Suprapubic skin (tissue), 4 donors: ENCODE measurements at regions not wholly inside any gene's neighbourhood (a gene's known extent, or its start where the extent isn't known, plus 50 kb on each side); places are given as distances from the start of the nearest gene placed in this dataset.

Experiments
- DNase-seq, 2 donors: peaks; one replicate each; pipeline ENCODE4 v3.0.0-alpha.2; 2019; ENCODE audit warnings: low spot score in 2 of 2
- H3K27ac ChIP-seq: fragments of 200-600 bp; sonication (generic); one replicate; pipeline ENCODE4 v1.5.1; 2019
- H3K27me3 ChIP-seq: fragments of 200-600 bp; sonication (generic); one replicate; pipeline ENCODE4 v1.5.1; 2019
- H3K36me3 ChIP-seq: fragments of 200-600 bp; sonication (generic); one replicate; pipeline ENCODE4 v1.5.1; 2019
- H3K4me1 ChIP-seq: fragments of 200-600 bp; sonication (generic); one replicate; pipeline ENCODE4 v1.5.1; 2019
- H3K4me3 ChIP-seq: fragments of 200-600 bp; sonication (generic); one replicate; pipeline ENCODE4 v1.5.1; 2019; ENCODE audit warnings: mild to moderate bottlenecking
- H3K9me3 ChIP-seq: fragments of 200-600 bp; sonication (generic); one replicate; pipeline ENCODE4 v1.5.1; 2019
- EP300 ChIP-seq: sonication (generic); formaldehyde crosslinking; IDR thresholded peaks from one replicate; pipeline ENCODE4 v1.6.1; 2017; ENCODE audit warnings: antibody characterized with exemption
- POLR2A ChIP-seq, 2 donors: fragments of 450-650 bp; IDR thresholded peaks; one replicate each; pipeline ENCODE4 v1.6.1; 2017; ENCODE audit warnings: antibody characterized with exemption in 2 of 2, mild to moderate bottlenecking in 2 of 2, moderate library complexity in 2 of 2
- POLR2AphosphoS5 ChIP-seq, 3 donors: sonication (generic); formaldehyde crosslinking; IDR thresholded peaks; one replicate each; pipeline ENCODE4 v1.6.1; 2017; ENCODE audit warnings: antibody characterized with exemption in 3 of 3
- WGBS: methylation state at CpG from one replicate; pipeline ENCODE4 v1.1.5; 2018; 5-methylcytosine and 5-hydroxymethylcytosine counted together
- TF ChIP-seq, protein P1 (sequence below), 2 donors: fragments of 200-600 bp in 1 of 2; fragments of 450-650 bp in 1 of 2; sonication (generic) in 1 of 2; IDR thresholded peaks; one replicate each; pipeline ENCODE4 v1.5.1; 2016 to 2019; ENCODE audit warnings: antibody characterized with exemption in 2 of 2, mild to moderate bottlenecking in 1 of 2, moderate library complexity in 1 of 2

DNA sequence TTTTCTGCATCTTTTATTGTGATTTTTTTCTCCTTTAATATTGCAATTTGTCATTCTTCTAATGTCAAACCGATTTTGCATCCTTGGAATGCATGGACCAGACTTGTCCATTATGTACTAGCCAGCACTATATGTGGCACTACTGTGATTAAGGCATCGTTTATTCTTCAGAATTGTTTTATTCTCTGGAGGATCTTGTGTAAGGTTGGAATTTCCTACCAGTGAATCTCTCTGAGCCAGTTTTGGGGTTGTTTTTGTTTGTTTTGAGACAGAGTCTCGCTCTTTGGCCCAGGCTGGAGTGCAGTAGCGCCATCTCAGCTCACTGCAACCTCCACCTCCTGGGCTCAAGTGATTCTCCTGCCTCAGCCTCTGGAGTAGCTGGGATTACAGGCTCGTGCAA lies 58.5 kb downstream of the IGLL5 start:
- Histone ChIP-seq H3K4me3 (no peak overlapping the region), H3K4me1 (no peaks in the 10 kb centered on the region), H3K9me3 (no peaks in the 10 kb centered on the region), H3K36me3 (no peaks in the 10 kb centered on the region), H3K27ac (no peak overlapping the region), H3K27me3 (peaks cover 6% of the 10 kb centered on the region)
- TF ChIP-seq, protein P1, sequence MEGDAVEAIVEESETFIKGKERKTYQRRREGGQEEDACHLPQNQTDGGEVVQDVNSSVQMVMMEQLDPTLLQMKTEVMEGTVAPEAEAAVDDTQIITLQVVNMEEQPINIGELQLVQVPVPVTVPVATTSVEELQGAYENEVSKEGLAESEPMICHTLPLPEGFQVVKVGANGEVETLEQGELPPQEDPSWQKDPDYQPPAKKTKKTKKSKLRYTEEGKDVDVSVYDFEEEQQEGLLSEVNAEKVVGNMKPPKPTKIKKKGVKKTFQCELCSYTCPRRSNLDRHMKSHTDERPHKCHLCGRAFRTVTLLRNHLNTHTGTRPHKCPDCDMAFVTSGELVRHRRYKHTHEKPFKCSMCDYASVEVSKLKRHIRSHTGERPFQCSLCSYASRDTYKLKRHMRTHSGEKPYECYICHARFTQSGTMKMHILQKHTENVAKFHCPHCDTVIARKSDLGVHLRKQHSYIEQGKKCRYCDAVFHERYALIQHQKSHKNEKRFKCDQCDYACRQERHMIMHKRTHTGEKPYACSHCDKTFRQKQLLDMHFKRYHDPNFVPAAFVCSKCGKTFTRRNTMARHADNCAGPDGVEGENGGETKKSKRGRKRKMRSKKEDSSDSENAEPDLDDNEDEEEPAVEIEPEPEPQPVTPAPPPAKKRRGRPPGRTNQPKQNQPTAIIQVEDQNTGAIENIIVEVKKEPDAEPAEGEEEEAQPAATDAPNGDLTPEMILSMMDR (IDR thresholded peaks at IDR 0.05) = no peak
- TF ChIP-seq POLR2AphosphoS5 (IDR thresholded peaks at IDR 0.05) (no peak), POLR2A (IDR thresholded peaks at IDR 0.05) (no peak), EP300 (no peak)
- peak in 1 of 2 donors; percentile 29 for DNase-seq
- WGBS = 78% methylated on average over 5 of the region's 5 CpGs

DNA sequence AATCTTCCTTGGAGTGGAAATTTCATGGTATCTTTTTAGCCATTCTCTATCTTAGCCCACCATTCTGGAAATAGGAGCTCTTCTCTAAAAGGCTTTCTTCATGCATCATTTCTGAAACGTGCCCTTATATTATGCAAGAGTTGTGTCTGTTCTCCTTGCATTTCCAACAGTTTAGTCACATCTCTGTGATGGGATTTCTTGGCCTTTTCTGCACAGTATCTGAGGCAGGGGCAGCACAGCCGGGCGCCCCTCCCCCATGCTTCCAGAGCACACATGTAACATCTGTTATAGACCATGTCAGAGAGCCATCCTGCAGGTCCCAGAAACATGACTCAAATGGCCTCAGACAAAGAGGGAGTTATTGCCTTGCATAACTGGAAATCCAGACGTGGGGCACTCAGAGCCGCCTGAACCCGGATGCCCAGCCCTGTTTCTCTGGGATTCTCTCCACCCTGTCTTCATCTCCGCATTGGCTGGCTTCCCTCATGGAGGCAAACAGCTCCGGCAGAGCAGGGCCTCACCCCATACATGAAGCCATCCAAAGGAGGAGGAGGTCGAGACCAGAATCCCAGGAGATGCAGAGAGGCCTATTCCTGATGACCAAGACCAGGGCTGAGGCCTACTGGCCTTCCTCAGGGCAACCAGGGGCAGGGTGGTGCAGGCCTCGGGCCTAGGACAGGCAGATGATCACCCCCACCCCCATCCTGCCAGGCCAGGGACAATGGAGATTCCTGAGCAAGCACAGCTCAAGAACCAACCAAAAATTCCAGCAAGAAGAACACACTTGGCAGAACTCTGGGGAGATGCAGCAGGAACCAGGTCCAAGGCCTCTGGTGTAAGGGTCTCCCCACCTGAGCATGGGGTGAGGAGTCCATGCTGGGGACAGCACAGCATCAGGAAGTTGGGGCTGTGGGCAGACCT lies 61.3 kb downstream of the IGLL5 start:
- H3K27me3 ChIP-seq = peaks cover 23% of the 10 kb centered on the region
- no peaks in the 10 kb centered on the region for H3K4me1 ChIP-seq
- no peaks in the 10 kb centered on the region for H3K36me3 ChIP-seq
- TF ChIP-seq POLR2AphosphoS5 (IDR thresholded peaks at IDR 0.05) (no peak), POLR2A (IDR thresholded peaks at IDR 0.05) (no peak), EP300 (no peak)
- TF ChIP-seq, protein P1 (IDR thresholded peaks at IDR 0.05) = no peak
- DNase-seq = peak; percentile 27 to 38
- WGBS = 77% methylated on average over 7 of the region's 10 CpGs
- no peaks in the 10 kb centered on the region for H3K9me3 ChIP-seq
- H3K27ac ChIP-seq = no peak overlapping the region
- H3K4me3 ChIP-seq = no peak overlapping the region

- no peak for DNase-seq
- Histone ChIP-seq H3K27ac (no peak overlapping the region), H3K27me3 (peaks cover 27% of the 10 kb centered on the region), H3K36me3 (no peaks in the 10 kb centered on the region), H3K4me1 (no peaks in the 10 kb centered on the region), H3K9me3 (no peaks in the 10 kb centered on the region), H3K4me3 (no peak overlapping the region)
- TF ChIP-seq POLR2AphosphoS5 (IDR thresholded peaks at IDR 0.05) (no peak), EP300 (no peak), POLR2A (IDR thresholded peaks at IDR 0.05) (no peak)
- TF ChIP-seq, protein P1 (IDR thresholded peaks at IDR 0.05) = no peak
- 88% methylated on average over 1 of the region's 1 CpG for WGBS
These were observed 62.3 kb downstream of the IGLL5 start for GRCh38 chr22:22949953-22950352.

DNA sequence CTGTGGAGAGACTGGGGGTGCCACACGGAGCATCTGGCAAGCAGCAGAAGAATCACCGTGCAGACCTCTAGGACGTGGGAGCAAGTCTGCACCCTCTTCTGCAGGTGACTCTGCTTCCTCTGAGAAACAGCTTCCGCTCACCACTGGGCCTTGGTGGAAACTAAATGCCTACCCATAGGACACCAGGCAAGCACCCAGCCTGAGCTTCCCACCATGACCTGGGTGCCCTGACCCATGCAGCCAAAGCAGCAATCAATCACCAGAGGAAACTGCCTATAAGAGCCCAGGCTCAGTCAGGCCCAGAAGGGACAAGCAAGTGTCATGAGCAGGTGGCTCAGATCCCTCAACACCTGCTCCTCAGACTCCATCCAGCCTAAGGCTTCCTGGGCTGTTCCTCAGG lies 63.4 kb downstream of the IGLL5 start:
- no peak for DNase-seq
- peaks cover 28% of the 10 kb centered on the region for H3K27me3 ChIP-seq
- H3K4me3 ChIP-seq = no peak overlapping the region
- H3K27ac ChIP-seq = no peak overlapping the region
- no CpG with 5 or more reads among the region's 4 CpGs for WGBS
- no peaks in the 10 kb centered on the region for H3K36me3 ChIP-seq
- TF ChIP-seq, protein P1 (IDR thresholded peaks at IDR 0.05) = no peak
- TF ChIP-seq POLR2A (IDR thresholded peaks at IDR 0.05) = no peak
- no peak for TF ChIP-seq POLR2AphosphoS5 (IDR thresholded peaks at IDR 0.05)
- no peak for TF ChIP-seq EP300
- no peaks in the 10 kb centered on the region for H3K9me3 ChIP-seq
- H3K4me1 ChIP-seq = peaks cover 5% of the 10 kb centered on the region

- TF ChIP-seq, protein P1 (IDR thresholded peaks at IDR 0.05) = no peak
- no peak for TF ChIP-seq POLR2AphosphoS5 (IDR thresholded peaks at IDR 0.05)
- no peaks in the 10 kb centered on the region for H3K9me3 ChIP-seq
- no peak overlapping the region for H3K4me3 ChIP-seq
- DNase-seq = no peak
- WGBS = 87% methylated on average over 6 of the region's 6 CpGs
- H3K4me1 ChIP-seq = peaks cover 5% of the 10 kb centered on the region
- peaks cover 32% of the 10 kb centered on the region for H3K27me3 ChIP-seq
- no peaks in the 10 kb centered on the region for H3K36me3 ChIP-seq
- no peak overlapping the region for H3K27ac ChIP-seq
These were observed 65.1 kb downstream of the IGLL5 start for GRCh38 chr22:22952531-22953280.
